ENCODE measurements at regions not wholly inside any gene's neighbourhood (a gene's known extent, or its start where the extent isn't known, plus 50 kb on each side); places are given as distances from the start of the nearest gene placed in this dataset.
A peak's percentile ranks its signal among the peaks of the same experiment; 100 is the strongest.

DNA sequence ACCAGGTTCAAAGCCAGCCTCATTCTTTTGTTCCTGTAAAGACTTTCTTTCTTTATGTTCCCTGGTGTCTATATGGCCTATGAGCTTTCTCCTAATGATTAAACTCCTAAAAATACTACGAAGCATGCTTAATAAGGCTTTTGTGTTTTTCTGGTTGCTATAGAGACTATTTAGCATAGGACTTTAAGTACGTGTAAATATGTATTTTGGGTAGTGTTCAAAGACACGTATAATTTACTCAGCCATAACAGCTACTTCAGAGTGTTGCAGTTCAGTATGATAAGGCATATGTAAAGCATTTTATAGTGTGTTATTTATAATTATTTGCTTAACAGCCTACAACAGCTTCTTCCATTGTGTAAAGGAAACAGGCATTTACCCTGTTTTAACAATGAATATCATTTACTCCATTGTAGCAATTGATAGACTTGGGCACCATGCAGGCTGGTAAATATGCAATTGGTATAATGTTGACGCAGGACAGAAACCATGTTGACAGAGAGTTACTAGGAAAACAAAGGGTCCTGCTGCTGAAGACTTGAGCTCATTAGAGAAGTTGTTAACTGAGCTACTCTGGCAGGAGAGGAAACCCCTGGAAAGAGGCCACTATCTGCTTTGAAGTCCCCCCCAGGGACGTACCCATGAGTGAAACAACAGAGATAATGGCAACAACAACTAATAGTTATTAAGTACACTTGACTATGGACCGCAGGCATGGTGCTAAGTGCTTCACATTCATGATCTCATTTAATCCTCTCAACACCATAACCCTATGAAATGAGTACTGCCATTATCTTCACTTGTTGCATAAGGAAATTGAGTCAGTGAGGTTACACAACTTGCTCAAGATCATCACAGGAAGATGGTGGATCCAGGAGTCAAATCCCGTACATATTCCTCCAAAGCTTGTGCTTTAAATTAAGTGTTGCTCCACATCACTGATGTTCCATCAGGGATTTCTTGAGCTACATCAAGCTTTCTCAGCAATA, 342.2 kb upstream of the DYNLRB2 start:
- peak; percentile 34 to 60 for DNase-seq (ENCODE audit: low read depth in 2 of 2)
- TF ChIP-seq, protein P1, sequence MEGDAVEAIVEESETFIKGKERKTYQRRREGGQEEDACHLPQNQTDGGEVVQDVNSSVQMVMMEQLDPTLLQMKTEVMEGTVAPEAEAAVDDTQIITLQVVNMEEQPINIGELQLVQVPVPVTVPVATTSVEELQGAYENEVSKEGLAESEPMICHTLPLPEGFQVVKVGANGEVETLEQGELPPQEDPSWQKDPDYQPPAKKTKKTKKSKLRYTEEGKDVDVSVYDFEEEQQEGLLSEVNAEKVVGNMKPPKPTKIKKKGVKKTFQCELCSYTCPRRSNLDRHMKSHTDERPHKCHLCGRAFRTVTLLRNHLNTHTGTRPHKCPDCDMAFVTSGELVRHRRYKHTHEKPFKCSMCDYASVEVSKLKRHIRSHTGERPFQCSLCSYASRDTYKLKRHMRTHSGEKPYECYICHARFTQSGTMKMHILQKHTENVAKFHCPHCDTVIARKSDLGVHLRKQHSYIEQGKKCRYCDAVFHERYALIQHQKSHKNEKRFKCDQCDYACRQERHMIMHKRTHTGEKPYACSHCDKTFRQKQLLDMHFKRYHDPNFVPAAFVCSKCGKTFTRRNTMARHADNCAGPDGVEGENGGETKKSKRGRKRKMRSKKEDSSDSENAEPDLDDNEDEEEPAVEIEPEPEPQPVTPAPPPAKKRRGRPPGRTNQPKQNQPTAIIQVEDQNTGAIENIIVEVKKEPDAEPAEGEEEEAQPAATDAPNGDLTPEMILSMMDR (IDR thresholded peaks at IDR 0.05; ENCODE audit: low read depth, low read length): no peak
- H3K4me3 ChIP-seq (replicated peaks in 1 of 2; ENCODE audit: low read depth in 2 of 2, low read length in 2 of 2): no peak overlapping the region

DNA sequence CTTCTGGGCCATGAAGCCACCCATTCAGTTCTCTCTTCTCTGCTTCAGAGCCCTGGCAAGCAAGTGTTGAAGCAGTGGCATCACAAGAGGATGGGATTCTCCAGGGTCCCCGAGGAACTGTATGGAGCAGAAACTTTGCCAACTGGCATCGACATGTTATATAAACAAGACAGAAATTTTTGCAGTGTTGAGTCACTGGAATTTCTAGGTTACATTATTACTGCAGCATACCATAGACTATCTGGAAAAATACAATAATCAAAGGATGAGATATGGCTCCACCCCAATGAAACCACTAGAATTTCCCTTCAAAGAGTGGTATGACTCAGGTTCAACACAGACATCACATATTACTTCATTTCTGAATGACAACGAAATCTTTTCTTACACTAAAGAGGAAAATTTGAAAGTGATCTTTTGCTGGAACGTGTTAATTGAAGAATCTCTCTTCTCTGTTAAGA, 343.0 kb upstream of the DYNLRB2 start:
- no peak overlapping the region for H3K4me3 ChIP-seq (replicated peaks in 1 of 2; ENCODE audit: low read depth in 2 of 2, low read length in 2 of 2)
- peak; percentile 80 to 95 for DNase-seq (ENCODE audit: low read depth in 2 of 2)
- TF ChIP-seq, protein P1 (IDR thresholded peaks at IDR 0.05; ENCODE audit: low read depth, low read length): no peak

DNA sequence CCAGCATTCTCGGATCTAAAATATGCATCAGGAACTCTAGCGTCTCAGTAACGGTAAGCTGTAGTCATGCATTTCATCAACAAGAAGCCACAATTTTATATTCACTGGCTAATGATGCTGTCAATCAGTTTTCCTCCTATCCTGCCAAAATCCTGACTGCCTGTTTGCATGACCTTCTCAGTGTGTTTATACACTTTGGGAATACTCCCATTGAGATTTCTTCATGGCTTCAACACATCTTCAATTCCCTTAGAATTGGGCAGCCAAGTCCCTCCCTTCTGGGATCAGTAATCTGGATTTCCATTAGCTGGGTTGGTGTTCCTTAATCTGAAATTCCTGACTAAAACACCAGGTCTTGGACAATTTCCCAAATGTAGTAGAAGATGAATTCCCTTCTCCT, 348.9 kb upstream of the DYNLRB2 start:
- no peak overlapping the region for H3K4me3 ChIP-seq (replicated peaks in 1 of 2; ENCODE audit: low read depth in 2 of 2, low read length in 2 of 2)
- TF ChIP-seq, protein P1 (IDR thresholded peaks at IDR 0.05; ENCODE audit: low read depth, low read length): no peak
- DNase-seq (ENCODE audit: low read depth in 2 of 2): no peak

DNA sequence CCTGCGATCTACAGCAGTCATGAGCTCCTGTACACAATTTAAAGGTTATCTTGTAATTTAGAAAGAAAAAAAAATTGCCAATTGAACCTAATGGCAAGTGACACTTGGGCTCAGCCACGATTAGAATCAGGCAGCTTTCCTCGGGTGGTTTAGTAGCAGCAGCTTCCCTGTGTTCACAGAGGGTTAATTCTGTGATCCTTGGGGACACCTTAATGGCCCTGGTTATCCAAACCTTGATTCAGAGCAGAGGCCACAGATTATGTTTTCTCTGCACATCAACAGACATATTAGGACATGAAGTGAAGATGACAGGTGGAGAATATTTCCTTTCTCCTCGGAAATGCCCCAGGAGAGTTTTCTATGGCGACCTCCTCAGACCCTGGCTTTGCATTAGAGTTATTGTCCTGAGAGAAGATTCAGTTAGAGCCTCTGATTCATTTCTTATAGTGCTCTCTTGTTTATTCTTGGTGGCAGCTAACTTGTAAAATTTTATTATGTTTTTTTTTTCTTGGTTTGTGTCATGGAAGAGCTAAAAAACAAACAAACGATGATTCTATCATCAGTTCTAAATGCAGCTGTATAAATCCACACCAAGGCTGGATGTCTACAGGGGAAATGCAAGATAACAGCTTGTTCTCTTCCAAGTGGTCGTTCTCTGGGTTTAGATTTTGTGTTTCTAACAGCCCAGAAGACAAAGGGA, 351.2 kb upstream of the DYNLRB2 start:
- TF ChIP-seq, protein P1 (IDR thresholded peaks at IDR 0.05; ENCODE audit: low read depth, low read length): no peak

DNA sequence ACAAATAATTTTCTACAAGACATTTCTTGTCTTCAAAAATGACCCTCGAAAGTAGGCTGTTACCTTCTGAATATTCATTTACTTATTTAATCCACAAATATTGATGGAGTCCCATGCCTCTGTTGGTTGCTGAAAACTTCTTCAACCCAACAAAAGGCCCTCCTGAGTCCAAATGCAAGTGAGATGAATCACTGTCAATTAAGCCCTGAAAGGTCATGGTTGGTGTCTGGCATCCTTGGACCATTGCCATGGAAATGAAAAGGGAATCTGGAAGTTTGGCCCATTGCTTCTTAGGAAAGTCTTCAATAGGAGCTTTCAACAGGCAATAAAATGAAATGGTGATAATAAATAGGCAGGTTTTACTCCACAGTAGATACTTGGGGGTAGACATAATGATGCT, 364.7 kb upstream of the DYNLRB2 start:
- TF ChIP-seq, protein P1 (IDR thresholded peaks at IDR 0.05; ENCODE audit: low read depth, low read length): no peak
- DNase-seq (ENCODE audit: low read depth in 2 of 2): peak in 1 of 2 donors; percentile 46

More for the DNA sequence above, 351.2 kb upstream of the DYNLRB2 start:
- DNase-seq (ENCODE audit: low read depth in 2 of 2): no peak
- H3K4me3 ChIP-seq (replicated peaks in 1 of 2; ENCODE audit: low read depth in 2 of 2, low read length in 2 of 2): no peak overlapping the region

DNA sequence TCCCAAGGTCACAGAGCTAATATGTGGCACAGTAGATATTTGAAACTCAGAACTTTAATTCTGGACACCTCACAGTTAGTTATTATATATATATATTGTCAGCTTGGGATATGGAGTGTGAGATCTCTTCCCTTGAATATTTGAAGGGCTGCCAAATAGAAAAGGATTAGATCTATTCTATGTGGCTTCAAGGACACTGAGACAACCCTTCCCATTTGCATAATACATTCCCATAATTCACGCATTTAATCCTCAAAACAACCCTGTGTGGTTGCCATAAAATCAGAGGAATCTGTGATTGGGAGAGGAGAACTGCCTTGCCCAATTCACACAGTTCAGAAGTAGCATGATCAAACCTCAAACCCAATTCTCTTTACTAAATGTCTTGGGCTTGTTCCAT, 365.8 kb upstream of the DYNLRB2 start:
- DNase-seq (ENCODE audit: low read depth in 2 of 2): no peak
- H3K4me3 ChIP-seq (replicated peaks in 1 of 2; ENCODE audit: low read depth in 2 of 2, low read length in 2 of 2): no peak overlapping the region
- TF ChIP-seq, protein P1 (IDR thresholded peaks at IDR 0.05; ENCODE audit: low read depth, low read length): no peak

More for the DNA sequence above, 364.7 kb upstream of the DYNLRB2 start:
- no peak overlapping the region for H3K4me3 ChIP-seq (replicated peaks in 1 of 2; ENCODE audit: low read depth in 2 of 2, low read length in 2 of 2)
